Ovary (tissue), 7 donors: ENCODE measurements at regions not wholly inside any gene's neighbourhood (a gene's known extent, or its start where the extent isn't known, plus 50 kb on each side); places are given as distances from the start of the nearest gene placed in this dataset.
A peak's percentile ranks its signal among the peaks of the same experiment; 100 is the strongest.
"Not testable (repeated sequence)": the region's sequence is repeated elsewhere in the genome, so short reads cannot be mapped to it uniquely, and the experiment has no call there.

ENCODE experiments used
- DNase-seq, 5 donors: peaks; one replicate each; pipeline ENCODE4 v3.0.0-alpha.2; 2019 to 2020
- H3K27ac ChIP-seq, 2 donors: fragments of 200-600 bp; one replicate each; pipeline versions ENCODE4 v1.5.1 to v1.8.0; 2019 to 2022
- H3K27me3 ChIP-seq: fragments of 200-600 bp; one replicate; pipeline ENCODE4 v1.8.0; 2022
- H3K36me3 ChIP-seq: fragments of 200-600 bp; sonication (generic); one replicate; pipeline ENCODE4 v1.5.1; 2019
- H3K4me1 ChIP-seq: one replicate; pipeline ENCODE4 v1.8.1; 2013; ENCODE audit warnings: mild to moderate bottlenecking, moderate library complexity; ENCODE audit not compliant: insufficient read depth
- H3K4me3 ChIP-seq: fragments of 200-600 bp; sonication (generic); one replicate; pipeline ENCODE4 v1.5.1; 2017
- H3K9me3 ChIP-seq, 2 donors: fragments of 200-600 bp in 1 of 2; sonication (generic) in 1 of 2; one replicate each; pipeline versions ENCODE4 v1.5.1 to v1.8.1; 2013 to 2019; ENCODE audit warnings: mild to moderate bottlenecking in 1 of 2, moderate library complexity in 1 of 2
- EP300 ChIP-seq: sonication (generic); formaldehyde crosslinking; IDR thresholded peaks from one replicate; pipeline ENCODE4 v1.6.1; 2017; ENCODE audit warnings: antibody characterized with exemption
- POLR2A ChIP-seq: fragments of 450-650 bp; IDR thresholded peaks from one replicate; pipeline ENCODE4 v1.6.1; 2017; ENCODE audit warnings: antibody characterized with exemption, mild to moderate bottlenecking, moderate library complexity
- WGBS, 3 donors: extraction: QIAGEN DNeasy Blood & Tissue Kit in 1 of 3; methylation state at CpG; one replicate each; pipeline versions ENCODE4 v1.1.5 to v1.1.7; 2013 to 2017; 5-methylcytosine and 5-hydroxymethylcytosine counted together
- intact Hi-C, 4 donors: fragments of 100-400 bp; cut with DNase I; formaldehyde crosslinking; loops; one replicate each; pipeline versions ENCODE4 v1.11.0 to v1.15.1; 2022 to 2023
- TF ChIP-seq, protein P1 (sequence below), 3 donors: fragments of 450-650 bp in 2 of 3; fragments of 200-600 bp in 1 of 3; IDR thresholded peaks; one replicate each; pipeline versions ENCODE4 v1.5.1 to v1.8.0; 2016 to 2022; ENCODE audit warnings: antibody characterized with exemption in 3 of 3, mild to moderate bottlenecking in 1 of 3
- donor health status: DM: no; HTN: no; CAD: no; lungs with moderate emphysema.
- donor health status: DM: no; HTN: no; CAD: no.
- donor health status: Bipolar disorder and iron deficiency.
- donor health status: DM: no; HTN: no; CAD: no.
- donor health status: DM: yes; HTN: yes; CAD: no.

DNA sequence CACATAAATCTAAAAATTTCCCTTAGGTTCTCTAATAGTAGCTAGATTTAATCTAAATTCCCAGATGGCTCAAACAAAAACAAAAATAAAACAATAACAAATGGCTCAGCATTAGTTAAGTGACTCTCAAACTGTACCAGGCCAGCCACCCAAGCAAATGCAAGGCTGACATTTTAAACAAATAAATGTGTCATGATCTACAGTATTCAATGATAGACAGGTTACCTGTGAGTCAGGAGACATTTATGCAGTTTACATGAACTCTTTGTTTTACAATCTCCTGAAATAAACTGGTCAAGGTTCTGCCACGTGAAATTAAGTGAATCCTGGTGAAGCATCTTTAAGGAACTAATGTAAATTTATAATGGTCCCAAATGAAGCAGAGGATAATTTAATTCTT lies 580.2 kb upstream of the PTPRD start:
- H3K4me1 ChIP-seq, result no peaks in the 10 kb centered on the region
- 60 to 62% (median 61%) methylated on average over 1 of the region's 1 CpG for WGBS, 3 donors
- H3K4me3 ChIP-seq, result no peak overlapping the region
- no peak overlapping the region for H3K27ac ChIP-seq
- no peaks in the 10 kb centered on the region for H3K9me3 ChIP-seq
- TF ChIP-seq, protein P1, sequence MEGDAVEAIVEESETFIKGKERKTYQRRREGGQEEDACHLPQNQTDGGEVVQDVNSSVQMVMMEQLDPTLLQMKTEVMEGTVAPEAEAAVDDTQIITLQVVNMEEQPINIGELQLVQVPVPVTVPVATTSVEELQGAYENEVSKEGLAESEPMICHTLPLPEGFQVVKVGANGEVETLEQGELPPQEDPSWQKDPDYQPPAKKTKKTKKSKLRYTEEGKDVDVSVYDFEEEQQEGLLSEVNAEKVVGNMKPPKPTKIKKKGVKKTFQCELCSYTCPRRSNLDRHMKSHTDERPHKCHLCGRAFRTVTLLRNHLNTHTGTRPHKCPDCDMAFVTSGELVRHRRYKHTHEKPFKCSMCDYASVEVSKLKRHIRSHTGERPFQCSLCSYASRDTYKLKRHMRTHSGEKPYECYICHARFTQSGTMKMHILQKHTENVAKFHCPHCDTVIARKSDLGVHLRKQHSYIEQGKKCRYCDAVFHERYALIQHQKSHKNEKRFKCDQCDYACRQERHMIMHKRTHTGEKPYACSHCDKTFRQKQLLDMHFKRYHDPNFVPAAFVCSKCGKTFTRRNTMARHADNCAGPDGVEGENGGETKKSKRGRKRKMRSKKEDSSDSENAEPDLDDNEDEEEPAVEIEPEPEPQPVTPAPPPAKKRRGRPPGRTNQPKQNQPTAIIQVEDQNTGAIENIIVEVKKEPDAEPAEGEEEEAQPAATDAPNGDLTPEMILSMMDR (IDR thresholded peaks at IDR 0.05), result no peak
- TF ChIP-seq EP300 (no peak), POLR2A (no peak)
- H3K36me3 ChIP-seq, result no peaks in the 10 kb centered on the region
- H3K27me3 ChIP-seq, result no peaks in the 10 kb centered on the region
- DNase-seq, result no peak
- intact Hi-C loops, result no loop called here

DNA sequence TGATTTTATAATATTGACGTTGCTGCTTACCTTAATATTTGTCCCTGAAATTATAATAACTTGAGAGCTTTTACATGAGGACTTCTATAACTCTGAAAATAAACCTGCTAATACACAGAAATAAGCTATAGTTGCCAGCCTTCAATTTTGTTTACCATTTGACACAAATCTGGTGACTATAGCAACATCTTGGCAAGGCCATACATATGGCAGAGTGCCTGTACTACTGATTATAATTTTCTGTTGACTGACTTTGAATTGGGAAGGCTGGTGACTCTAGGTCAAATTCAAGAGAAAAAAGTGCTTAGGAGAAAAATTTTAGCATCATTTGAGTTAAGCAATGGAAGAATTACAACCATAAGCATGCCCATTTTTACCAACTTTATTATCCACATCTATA lies 581.4 kb upstream of the PTPRD start:
- no peaks in the 10 kb centered on the region for H3K36me3 ChIP-seq
- H3K4me3 ChIP-seq, result no peak overlapping the region
- no peak for DNase-seq
- H3K27ac ChIP-seq, result no peak overlapping the region
- WGBS, 3 donors, result 55 to 76% (median 67%) methylated on average over 1 of the region's 1 CpG
- TF ChIP-seq, protein P1 (IDR thresholded peaks at IDR 0.05), result no peak
- TF ChIP-seq EP300 (no peak), POLR2A (no peak)
- intact Hi-C loops, result no loop called here
- H3K27me3 ChIP-seq, result no peaks in the 10 kb centered on the region
- no peaks in the 10 kb centered on the region for H3K9me3 ChIP-seq
- H3K4me1 ChIP-seq, result no peaks in the 10 kb centered on the region

DNA sequence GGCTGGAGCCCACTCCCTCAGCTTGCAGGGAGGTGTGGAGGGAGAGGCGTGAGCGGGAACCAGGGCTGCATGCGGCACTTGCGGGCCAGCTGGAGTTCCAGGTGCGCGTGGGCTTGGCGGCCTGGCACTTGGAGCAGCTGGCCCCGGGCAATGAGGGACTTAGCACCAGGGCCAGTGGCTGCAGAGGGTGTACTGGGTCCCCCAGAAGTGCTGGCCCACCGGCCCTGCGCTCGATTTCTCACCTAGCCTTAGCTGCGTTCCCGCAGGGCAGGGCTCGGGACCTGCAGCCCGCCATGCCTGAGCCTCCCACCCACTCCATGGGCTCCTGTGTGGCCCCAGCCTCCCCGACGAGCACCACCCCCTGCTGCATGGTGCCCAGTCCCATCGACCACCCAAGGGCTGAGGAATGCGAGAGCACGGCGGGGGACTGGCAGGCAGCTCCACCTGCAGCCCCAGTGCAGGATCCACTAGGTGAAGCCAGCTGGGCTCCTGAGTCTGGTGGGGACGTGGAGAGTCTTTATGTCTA lies 584.1 kb upstream of the PTPRD start:
- H3K36me3 ChIP-seq, H3K4me3 ChIP-seq, intact Hi-C loops, H3K4me1 ChIP-seq, H3K27ac ChIP-seq, H3K9me3 ChIP-seq, H3K27me3 ChIP-seq: not testable (repeated sequence)
- WGBS, 3 donors, result 86 to 94% (median 94%) methylated on average over 19 to 21 of the region's 22 CpGs
- peak in 1 of 5 donors; percentile 11 for DNase-seq

DNA sequence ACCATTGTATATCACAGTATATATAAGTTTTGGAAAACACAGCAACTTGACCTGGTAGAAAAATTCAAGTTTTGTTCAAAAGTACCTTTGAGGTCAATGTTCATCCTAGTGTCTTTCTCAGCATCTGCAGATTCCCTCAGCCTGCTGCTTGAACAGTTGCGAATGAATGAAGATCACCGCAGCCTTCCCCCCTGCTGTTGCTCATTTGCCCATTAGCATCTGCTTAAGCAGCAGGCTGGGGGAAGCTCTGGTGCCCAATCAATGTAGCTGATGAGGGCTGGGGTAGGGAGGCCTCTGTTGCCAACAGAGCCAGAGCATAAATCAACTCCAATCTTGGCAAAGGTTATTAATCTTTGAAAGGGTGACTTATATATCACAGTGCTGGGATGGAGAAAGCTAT lies 586.5 kb upstream of the PTPRD start:
- WGBS, 3 donors, result 54 to 78% (median 74%) methylated on average over 2 of the region's 2 CpGs
- Histone ChIP-seq H3K4me1 (no peaks in the 10 kb centered on the region), H3K27me3 (no peaks in the 10 kb centered on the region), H3K36me3 (no peaks in the 10 kb centered on the region), H3K27ac (no peak overlapping the region), H3K4me3 (no peak overlapping the region), H3K9me3 (no peaks in the 10 kb centered on the region)
- intact Hi-C loops, result no loop called here
- no peak for TF ChIP-seq EP300
- DNase-seq, result no peak

DNA sequence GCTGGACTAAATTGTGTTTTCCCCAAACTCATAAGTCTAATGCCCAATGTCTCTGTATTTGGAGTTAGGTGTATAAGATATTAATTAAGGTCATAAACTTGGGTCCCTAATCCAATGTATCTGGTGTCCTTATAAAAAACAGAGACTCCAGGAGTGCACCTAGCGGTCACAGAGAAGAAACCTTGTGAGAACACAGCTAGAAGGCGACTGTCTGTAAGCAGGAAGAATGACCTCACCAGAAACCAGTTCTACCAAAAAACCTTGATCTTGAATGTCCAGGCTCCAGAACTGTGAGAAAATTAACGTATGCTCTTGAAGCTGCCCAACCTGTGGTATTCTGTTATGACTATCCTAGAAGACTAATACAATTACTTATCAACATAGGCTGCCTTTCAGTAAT lies 591.7 kb upstream of the PTPRD start:
- Histone ChIP-seq H3K4me3 (no peak overlapping the region), H3K27me3 (no peaks in the 10 kb centered on the region), H3K27ac (no peak overlapping the region), H3K9me3 (no peaks in the 10 kb centered on the region), H3K36me3 (no peaks in the 10 kb centered on the region), H3K4me1 (no peaks in the 10 kb centered on the region)
- no peak for DNase-seq
- intact Hi-C loops, result no loop called here
- TF ChIP-seq EP300 (no peak), POLR2A (no peak)
- TF ChIP-seq, protein P1 (IDR thresholded peaks at IDR 0.05), result no peak
- 64 to 82% (median 67%) methylated on average over 3 of the region's 3 CpGs for WGBS, 3 donors

DNA sequence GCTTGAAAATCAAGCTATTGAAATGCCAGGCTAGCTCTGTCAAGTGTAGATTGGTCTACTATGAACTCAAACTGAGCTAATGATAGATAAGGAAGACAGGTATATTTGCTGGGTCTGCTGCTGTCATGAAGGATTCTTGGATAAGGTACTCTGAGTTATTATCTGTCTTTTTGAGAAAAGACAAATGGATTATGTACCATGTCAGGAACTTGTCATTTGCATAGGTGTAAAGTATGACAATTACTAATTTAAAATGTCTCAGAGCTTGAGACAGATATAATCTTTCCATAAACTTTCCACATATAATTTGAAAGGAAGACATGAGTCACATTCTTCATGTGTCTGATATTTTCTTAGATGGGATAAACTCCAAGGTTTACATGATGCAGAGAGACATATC lies 594.1 kb upstream of the PTPRD start:
- no peak overlapping the region for H3K4me3 ChIP-seq
- intact Hi-C loops, result no loop called here

More for the DNA sequence above, 594.1 kb upstream of the PTPRD start:
- no peak overlapping the region for H3K27ac ChIP-seq
- no peaks in the 10 kb centered on the region for H3K4me1 ChIP-seq
- TF ChIP-seq, protein P1 (IDR thresholded peaks at IDR 0.05), result no peak
- no peak for TF ChIP-seq EP300
- TF ChIP-seq POLR2A, result no peak
- no peaks in the 10 kb centered on the region for H3K9me3 ChIP-seq
- H3K27me3 ChIP-seq, result no peaks in the 10 kb centered on the region
- no peaks in the 10 kb centered on the region for H3K36me3 ChIP-seq
- no peak for DNase-seq
